GM19043 (cell line): ENCODE measurements at regions not wholly inside any gene's neighbourhood (a gene's known extent, or its start where the extent isn't known, plus 50 kb on each side); places are given as distances from the start of the nearest gene placed in this dataset.

Experiments used
- ATAC-seq: cut with Tn5 transposase; IDR thresholded peaks from one replicate; pipeline ENCODE4 v1.9.1; 2021; ENCODE audit warnings: low read depth; ENCODE audit not compliant: unreplicated experiment

GRCh38 chr9:14402583-14402982 lies 88.6 kb upstream of the NFIB start:
- no peak for ATAC-seq

GRCh38 chr9:14401911-14402310 lies 88.0 kb upstream of the NFIB start:
- ATAC-seq = no peak

GRCh38 chr9:14400658-14400995 lies 86.7 kb upstream of the NFIB start:
- no peak for ATAC-seq

- ATAC-seq = no peak
These were observed 86.1 kb upstream of the NFIB start for GRCh38 chr9:14399756-14400657.

- no peak for ATAC-seq
These were observed 84.5 kb upstream of the NFIB start for GRCh38 chr9:14398473-14398872.

- ATAC-seq = no peak
These were observed 82.2 kb upstream of the NFIB start for GRCh38 chr9:14396171-14396570.

- no peak for ATAC-seq
These were observed 81.6 kb upstream of the NFIB start for GRCh38 chr9:14395317-14396082.

- ATAC-seq = no peak
These were observed 79.5 kb upstream of the NFIB start for GRCh38 chr9:14393418-14393817.

GRCh38 chr9:14391620-14392019 lies 77.7 kb upstream of the NFIB start:
- no peak for ATAC-seq

GRCh38 chr9:14389657-14390056 lies 75.7 kb upstream of the NFIB start:
- ATAC-seq = no peak

GRCh38 chr9:14389146-14389545 lies 75.2 kb upstream of the NFIB start:
- no peak for ATAC-seq

- no peak for ATAC-seq
These were observed 69.8 kb upstream of the NFIB start for GRCh38 chr9:14383773-14384172.

GRCh38 chr9:14383294-14383693 lies 69.4 kb upstream of the NFIB start:
- ATAC-seq = no peak

GRCh38 chr9:14380061-14380836 lies 66.3 kb upstream of the NFIB start:
- no peak for ATAC-seq

- no peak for ATAC-seq
These were observed 65.3 kb upstream of the NFIB start for GRCh38 chr9:14379280-14379679.

GRCh38 chr9:14373706-14374105 lies 59.8 kb upstream of the NFIB start:
- no peak for ATAC-seq

- no peak for ATAC-seq
These were observed 59.4 kb upstream of the NFIB start for GRCh38 chr9:14373336-14373666.

GRCh38 chr9:14372437-14373335 lies 58.7 kb upstream of the NFIB start:
- ATAC-seq = no peak

- ATAC-seq = no peak
These were observed 55.1 kb upstream of the NFIB start for GRCh38 chr9:14369011-14369410.

- no peak for ATAC-seq
These were observed 52.1 kb upstream of the NFIB start for GRCh38 chr9:14366076-14366475.
